HG02759 (cell line): ENCODE measurements at regions not wholly inside any gene's neighbourhood (a gene's known extent, or its start where the extent isn't known, plus 50 kb on each side); places are given as distances from the start of the nearest gene placed in this dataset.

Experiments used
- ATAC-seq: cut with Tn5 transposase; IDR thresholded peaks from one replicate; pipeline ENCODE4 v1.9.1; 2021; ENCODE audit warnings: mild to moderate bottlenecking, moderate library complexity; ENCODE audit not compliant: unreplicated experiment

DNA sequence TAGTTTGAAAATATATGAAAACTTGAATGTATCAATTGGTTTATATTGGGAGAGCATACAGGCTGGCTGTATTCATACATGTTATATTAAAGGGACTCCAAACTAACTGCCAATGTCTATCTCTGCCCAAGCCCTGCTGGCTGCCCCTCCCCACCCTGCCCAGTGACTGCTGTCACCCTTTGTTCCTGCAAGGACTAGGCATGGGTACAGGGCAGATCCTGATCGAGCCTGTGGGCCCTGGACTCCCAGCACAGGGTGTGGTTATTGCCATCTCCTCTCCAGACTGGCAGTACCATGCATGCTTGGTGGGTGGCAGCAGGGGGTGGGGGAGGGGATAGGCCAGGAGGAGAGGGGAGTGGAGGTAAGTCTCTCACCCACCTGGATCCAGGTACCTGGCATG, 167.5 kb upstream of the RASGEF1B start:
- no peak for ATAC-seq

- ATAC-seq, result no peak
These were observed 167.0 kb upstream of the RASGEF1B start for GRCh38 chr4:81638698-81639097.

DNA sequence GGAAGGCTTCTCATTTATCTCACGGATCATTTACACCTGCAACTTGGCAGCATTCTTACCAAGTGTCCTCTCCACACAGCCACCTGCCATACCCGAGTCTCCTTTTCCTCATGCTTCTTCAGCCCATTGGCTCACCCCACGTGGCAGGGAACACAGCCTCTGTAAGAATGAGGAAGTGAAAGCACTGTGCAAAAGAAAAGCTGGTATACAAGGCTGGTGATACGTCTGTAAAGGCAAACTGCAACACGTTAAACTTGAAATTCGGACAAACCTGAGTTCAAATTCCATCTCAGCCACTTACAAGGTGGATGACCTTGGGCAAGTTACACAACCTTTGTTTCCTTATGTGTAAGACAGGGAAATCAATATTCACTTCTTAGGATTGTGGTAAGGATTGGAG, 164.0 kb upstream of the RASGEF1B start:
- ATAC-seq, result peak; percentile 96

- ATAC-seq, result no peak
These were observed 163.3 kb upstream of the RASGEF1B start for GRCh38 chr4:81634766-81635549.

DNA sequence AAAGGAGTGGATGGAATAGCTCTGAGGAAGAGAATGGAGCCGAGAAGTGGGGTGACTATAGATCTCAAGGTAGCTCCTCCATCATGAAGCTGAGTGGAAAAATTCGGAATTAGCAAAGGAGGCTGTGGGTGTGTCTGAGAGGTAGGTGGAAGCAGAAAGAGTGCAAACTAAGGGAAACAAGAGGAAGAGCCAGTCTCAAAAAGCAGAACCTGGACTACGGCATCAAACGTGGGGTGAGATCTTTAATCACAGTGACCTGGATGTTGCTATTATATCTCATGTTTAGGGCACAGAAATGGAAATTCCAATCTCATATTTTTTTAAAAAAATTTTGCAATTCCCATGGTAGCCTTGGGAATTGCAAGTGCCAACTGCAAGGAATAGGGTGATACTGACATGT, 162.5 kb upstream of the RASGEF1B start:
- ATAC-seq, result no peak

GRCh38 chr4:81632581-81633299, 161.0 kb upstream of the RASGEF1B start:
- ATAC-seq, result no peak

- ATAC-seq, result peak; percentile 43
These were observed 160.3 kb upstream of the RASGEF1B start for GRCh38 chr4:81631958-81632441.

- no peak for ATAC-seq
These were observed 157.7 kb upstream of the RASGEF1B start for GRCh38 chr4:81629366-81629765.

- peak; percentile 49 for ATAC-seq
These were observed 156.8 kb upstream of the RASGEF1B start for GRCh38 chr4:81628489-81628888.

DNA sequence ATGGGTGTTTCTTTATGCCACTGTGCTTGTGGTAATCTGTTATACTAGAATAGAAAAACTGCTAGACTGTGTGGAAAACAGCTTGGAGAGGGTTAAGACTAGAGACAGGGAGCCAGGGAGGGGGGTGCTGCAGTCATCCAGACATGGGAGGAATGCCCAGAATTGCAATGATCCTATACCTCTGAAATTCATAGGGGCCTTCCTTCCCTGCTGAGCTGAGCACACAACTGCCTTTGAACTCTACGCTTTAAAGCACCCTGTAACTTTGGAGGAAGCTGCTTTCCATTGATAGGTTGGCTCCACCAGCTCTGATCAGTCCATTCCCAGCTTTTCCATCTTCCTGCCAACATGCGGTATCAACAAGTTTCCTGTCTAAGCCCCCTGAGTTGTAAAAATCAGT, 155.9 kb upstream of the RASGEF1B start:
- ATAC-seq, result no peak

DNA sequence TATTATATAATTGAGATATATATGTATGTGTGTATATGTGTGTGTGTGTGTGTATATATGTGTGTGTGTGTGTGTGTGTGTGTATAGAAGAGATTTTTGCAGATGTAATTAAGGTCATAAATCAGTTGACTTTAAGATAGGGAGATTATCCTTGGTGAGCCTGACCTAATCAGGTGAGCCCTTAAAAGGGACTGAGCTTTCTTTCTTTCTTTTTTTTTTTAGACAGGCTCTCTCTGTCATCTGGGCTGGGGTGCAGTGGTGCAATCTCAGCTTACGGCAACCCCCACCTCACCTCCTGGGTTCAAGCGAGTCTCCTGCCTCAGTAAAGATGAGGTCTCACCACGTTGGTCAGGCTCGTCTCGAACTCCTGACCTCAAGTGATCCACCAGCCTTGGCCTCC, 155.1 kb upstream of the RASGEF1B start:
- ATAC-seq, result no peak

DNA sequence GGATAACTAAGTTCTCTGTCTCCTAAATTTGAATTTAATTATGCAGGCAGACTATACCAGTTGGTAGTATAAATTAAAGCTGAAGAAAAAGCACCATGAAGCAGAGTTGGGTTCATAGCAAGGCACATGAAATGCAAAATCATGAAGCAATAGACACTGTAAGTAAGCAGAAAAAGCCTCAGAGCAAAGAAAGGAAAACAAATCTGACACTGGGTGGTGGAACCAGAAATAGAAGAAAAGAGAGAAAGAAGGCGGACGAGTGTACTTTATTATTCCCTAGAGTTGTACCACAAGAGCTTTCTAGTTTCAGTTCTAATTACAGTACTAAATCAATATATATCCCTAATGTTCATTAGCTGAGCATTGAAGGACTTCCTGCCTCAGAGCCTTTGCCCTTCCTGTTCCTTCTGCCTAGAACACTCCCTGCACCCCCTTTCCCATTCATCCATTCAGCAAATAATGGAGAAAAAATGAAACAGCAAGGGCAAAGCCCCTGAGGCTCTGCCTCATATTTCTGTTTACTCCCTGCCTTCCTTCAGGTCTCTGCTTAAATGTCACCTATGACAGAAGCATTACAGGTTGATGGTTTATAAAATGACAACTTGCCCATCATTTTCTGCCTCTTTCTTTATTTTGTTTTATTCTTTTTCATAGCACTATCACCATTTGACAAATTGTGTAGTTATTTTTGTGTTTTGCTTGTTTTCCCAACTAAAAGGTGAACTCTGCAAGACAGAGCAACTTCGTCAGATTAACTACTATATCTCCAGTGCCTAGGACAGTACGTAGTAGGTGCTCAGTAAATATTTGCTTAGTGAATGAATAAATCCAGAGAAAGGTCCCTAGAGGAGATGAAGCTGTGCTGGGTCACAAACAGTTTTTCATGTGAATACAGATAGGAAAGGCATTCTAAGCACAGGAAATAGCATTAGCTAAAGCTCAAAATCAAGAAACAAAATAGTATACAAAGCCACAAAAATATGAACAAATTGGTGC, 154.0 kb upstream of the RASGEF1B start:
- no peak for ATAC-seq

DNA sequence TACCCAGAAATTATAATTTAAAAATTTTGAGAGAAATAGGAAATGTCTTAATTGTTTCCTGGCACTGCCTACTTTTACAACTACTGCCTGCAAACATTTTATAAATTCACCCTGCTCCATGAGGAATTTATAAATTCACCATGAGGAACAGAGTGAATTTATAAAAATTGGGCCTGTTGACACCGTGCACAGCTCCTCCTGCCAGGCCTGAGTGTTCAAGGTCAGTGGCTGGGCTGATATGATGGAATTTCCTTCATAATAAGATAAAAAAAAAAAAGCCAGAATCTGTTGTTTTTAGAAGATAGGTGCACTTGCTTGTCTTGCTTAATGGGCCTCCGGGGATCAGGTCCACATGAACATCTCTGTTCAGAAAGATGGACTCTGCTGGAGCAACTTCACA, 151.7 kb upstream of the RASGEF1B start:
- ATAC-seq, result no peak

DNA sequence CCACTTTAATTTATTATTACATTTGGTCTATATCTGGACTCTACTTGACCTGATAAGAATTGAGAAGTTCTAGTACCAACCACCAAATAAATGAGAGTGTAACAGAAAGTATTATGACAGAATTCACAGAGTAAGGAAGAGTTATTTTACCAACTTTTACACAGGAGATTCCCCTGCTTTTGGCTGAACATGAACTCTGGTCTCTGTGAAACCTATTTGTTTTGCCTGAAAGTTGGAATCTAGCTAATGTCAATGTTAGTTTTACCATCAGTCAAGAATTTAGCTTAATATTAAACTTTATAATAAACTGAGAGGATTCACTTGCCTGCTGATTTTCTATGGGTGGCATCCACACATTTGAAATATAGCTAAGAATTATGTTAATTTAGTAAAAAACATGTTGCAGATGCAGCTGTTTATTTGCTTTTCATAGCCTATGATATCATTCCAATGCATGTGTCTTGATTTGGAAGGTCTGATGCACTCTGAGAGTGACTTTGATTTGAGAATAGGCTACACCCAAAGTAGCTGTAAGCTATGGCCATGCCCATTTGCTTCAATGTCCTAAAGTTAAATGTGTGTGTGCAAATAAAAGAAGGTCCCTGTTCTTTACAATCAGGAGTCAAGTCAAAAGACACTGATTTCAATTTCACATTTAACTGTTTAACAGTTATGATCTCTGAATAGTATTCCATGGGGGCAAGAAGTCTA, 150.9 kb upstream of the RASGEF1B start:
- no peak for ATAC-seq

DNA sequence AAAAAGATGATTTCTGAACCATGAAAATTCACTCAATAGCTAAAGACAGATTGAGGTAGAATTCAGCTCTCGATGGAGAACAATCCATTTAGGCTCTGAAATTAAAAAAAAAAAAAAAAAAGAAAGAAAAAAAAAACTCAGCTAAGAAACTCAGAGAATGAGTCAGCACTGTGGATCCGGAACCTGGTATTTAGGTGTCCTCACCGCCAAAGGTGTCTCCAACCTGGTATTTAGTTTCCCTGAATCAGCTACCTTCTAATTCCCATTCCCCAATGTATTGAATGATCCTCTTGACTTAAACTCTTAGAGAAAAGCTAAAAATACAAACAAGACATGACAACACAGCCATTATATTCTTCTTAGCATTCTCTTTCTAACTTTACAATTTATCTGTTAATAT, 150.3 kb upstream of the RASGEF1B start:
- no peak for ATAC-seq

GRCh38 chr4:81621490-81621889, 149.8 kb upstream of the RASGEF1B start:
- no peak for ATAC-seq

GRCh38 chr4:81620442-81620841, 148.7 kb upstream of the RASGEF1B start:
- ATAC-seq, result no peak

DNA sequence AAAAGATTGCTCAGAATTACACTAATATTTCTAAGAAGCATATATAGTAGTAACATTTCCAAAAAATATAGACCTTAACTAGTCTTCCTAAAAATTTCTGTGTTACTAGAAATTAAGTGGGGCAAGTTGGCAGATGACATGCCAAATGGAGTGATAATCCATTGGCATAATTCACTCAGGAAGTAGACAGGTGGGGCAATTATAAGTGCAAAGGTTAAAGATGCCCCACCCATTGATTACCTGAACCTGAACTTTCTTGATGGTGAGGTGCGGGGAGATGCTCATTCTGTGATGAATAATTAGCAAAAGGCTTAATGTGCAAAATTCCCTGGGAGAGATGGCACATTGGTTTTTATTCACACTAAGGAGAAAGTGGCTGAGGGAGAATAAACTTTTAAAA, 145.8 kb upstream of the RASGEF1B start:
- ATAC-seq, result no peak

GRCh38 chr4:81611221-81611620, 139.5 kb upstream of the RASGEF1B start:
- no peak for ATAC-seq

GRCh38 chr4:81609844-81610243, 138.1 kb upstream of the RASGEF1B start:
- peak; percentile 54 for ATAC-seq
